Caki2 (cell line): ENCODE measurements at regions not wholly inside any gene's neighbourhood (a gene's known extent, or its start where the extent isn't known, plus 50 kb on each side); places are given as distances from the start of the nearest gene placed in this dataset.

Source experiments
- DNase-seq: peaks from one replicate; pipeline ENCODE4 v3.0.0-alpha.2; 2015; ENCODE audit warnings: low read depth
- in situ Hi-C: cut with HindIII; loops from 2 replicates; pipeline ENCODE4 v1.10.0; 2016; ENCODE audit warnings: low sequenced_read_pairs, low pct_unique_long_range_greater_than_20kb, mixed read lengths

DNA sequence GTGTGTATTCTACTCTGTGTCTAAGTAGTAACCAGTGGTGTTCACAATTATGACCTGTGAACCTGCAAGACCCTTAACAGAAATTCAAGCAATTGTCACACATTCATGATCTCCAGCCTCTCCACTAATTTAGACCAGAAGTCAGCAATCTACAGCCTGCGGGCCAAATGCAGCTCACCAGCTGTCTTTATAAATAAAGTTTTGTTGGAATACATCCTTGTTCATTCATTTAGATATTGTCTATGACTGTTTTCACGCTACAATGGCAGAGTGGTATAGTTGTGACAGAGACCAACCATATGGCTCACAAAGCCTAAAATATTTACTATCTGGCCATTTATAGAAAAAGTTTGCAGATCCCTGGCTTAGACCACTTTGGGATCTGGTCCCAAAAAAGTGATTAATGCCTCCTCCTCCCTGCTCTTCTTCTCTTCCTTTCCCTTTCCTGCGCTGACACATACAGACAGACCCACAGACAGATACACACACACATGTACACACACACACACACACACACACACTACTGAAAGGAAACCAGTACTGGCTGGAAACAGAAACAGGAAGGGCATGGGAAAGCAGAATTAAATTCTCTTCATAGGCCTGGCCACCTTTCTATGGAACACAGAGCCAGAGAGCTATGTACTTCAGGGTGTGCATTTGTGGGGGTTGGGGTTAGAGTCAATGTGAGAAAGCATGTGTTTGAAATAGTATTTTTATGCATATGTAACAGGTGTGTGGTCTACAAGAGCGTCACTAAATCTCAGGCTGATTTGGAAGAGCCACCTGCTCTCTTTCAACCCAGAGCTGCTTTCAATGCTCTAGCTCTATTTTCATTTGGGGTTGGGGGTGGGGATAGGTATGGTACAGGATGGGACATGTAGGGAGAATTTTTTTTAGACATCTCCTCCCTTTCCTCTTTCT is 49.7 kb upstream of the TMEM164 start:
- no peak for DNase-seq
- in situ Hi-C loops: no loop called here
